Left cardiac atrium (tissue), 4 donors: ENCODE measurements at regions not wholly inside any gene's neighbourhood (a gene's known extent, or its start where the extent isn't known, plus 50 kb on each side); places are given as distances from the start of the nearest gene placed in this dataset.
"Not testable (repeated sequence)": the region's sequence is repeated elsewhere in the genome, so short reads cannot be mapped to it uniquely, and the experiment has no call there.

Experiments
- ATAC-seq, 2 donors: fragments of 200-7000 bp; cut with Tn5 transposase; one replicate each; pipeline ENCODE4 v1.9.1; 2020; ENCODE audit warnings: mild to moderate bottlenecking in 2 of 2, moderate library complexity in 2 of 2
- DNase-seq: peaks from one replicate; pipeline ENCODE4 v3.0.0-alpha.2; 2020
- intact Hi-C, 2 donors: fragments of 100-400 bp; cut with DNase I; formaldehyde crosslinking; loops; one replicate each; pipeline versions ENCODE4 v1.14.1 to v1.15.1; 2022 to 2023
- donor health status: DM: no; HTN: yes; CAD: no.
- donor health status: DM: no; HTN: yes; CAD: no; lungs with severe emphysema.
- donor health status: DM: yes; HTN: yes; CAD: no.
- donor health status: Dilated cardiomyopathy.

DNA sequence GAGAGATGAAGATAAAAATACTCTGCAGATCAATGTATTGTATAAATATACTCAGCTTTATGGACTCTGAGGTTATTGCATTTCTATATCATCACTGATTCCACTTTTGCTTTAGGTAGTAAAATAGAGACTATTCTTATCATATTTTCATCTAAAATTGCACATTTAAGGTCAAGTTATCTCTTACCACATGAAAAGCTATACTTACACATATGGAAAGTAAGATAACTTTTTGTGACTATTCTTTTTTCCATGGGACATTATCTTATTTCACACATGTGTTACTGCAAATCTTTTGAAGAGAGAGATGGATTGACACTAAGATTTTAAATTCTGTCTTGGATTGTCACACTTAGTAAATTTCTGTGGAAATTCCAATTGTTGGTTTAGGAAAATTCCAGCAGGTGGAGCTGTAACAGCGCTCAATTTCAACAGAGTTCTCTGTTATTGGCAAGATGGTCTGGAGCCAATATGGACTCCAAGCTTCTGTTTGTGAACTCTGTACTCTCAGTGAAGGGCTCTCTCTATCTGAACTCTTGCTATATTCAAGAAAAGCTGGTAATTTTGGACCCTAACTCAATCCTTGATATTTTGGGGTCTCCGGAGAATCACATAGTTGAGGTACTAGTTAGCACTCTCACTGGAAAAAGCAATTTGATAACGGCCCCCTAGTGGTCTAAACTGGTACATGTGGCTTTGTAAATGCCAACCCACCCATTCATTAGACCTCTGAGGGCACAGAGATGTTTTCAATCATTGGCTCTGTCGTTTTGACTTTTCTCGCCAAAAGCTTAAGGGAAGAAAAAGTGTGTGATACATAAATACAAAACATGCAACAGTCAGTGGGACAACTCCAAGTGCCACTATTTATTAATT lies 429.7 kb downstream of the ETS1 start:
- ATAC-seq (peak; percentile 83 to 88), DNase-seq (peak; percentile 29)
- intact Hi-C loops, result loop anchor here (5.0 kb wide), 2 partner anchors 125 to 475 kb away; no protein-coding TSS in a partner anchor

DNA sequence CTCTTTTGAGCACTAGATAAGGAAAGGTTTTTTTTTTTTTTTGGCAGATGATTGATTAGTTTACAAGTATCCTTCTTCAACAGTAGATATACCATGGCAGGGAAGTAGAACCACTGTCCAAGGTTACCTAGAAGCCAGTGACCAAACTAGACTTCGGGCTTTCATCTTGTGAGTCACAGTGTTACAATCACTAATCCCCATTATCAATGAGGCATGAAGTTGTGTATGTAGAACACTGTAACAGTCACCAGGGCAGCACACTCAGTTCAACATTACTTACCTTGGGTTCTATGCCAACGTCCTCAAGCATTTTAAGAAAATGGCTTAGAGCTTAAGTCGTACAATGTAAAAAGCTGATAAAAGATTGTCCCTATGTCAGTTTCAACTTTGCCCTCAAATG lies 430.9 kb downstream of the ETS1 start:
- DNase-seq (no peak), ATAC-seq (no peak)
- intact Hi-C loops, result loop anchor here (5.0 kb wide), 2 partner anchors 124 to 476 kb away; no protein-coding TSS in a partner anchor

DNA sequence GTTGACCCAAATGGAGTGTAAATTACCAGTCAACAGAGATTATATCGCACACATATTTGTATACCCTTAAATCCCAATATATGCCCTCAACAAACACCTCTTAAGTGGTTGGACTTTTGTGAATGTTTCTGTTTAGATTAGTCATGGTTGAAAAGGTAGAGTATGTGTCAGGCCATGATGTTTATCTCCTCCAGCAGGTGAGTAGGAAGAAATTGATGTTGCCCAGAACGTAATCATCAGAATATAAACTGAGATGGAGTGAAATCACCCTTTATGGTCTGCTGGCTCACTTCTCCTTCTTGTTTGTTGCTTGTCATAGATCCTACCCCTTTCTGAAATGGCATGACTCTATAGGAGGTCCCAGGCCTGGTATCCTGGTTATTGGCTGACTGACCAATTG lies 431.8 kb downstream of the ETS1 start:
- no peak for ATAC-seq
- intact Hi-C loops, result loop anchor here (5.0 kb wide), 2 partner anchors 123 to 477 kb away; no protein-coding TSS in a partner anchor

DNA sequence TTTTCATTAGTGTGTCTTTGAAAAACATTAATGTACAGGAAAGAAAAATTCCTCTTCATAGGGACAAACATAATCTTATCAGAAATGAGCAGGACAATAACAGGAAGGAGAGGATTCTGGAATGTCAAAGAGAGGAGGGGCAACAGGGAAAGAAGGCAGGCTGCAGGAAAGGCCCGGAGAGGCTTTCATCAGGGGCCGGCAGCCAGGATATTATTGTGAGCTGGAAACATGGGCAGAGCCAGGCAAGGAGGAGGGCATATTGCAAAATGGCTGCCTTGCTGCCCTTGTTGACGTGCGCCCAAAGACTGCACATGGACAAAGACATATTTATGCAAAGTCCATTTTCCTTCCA lies 433.7 kb downstream of the ETS1 start:
- peak; percentile 22 for DNase-seq
- peak in 1 of 2 donors; percentile 39 for ATAC-seq
- intact Hi-C loops, result no loop called here

More for the DNA sequence above, 431.8 kb downstream of the ETS1 start:
- no peak for DNase-seq

DNA sequence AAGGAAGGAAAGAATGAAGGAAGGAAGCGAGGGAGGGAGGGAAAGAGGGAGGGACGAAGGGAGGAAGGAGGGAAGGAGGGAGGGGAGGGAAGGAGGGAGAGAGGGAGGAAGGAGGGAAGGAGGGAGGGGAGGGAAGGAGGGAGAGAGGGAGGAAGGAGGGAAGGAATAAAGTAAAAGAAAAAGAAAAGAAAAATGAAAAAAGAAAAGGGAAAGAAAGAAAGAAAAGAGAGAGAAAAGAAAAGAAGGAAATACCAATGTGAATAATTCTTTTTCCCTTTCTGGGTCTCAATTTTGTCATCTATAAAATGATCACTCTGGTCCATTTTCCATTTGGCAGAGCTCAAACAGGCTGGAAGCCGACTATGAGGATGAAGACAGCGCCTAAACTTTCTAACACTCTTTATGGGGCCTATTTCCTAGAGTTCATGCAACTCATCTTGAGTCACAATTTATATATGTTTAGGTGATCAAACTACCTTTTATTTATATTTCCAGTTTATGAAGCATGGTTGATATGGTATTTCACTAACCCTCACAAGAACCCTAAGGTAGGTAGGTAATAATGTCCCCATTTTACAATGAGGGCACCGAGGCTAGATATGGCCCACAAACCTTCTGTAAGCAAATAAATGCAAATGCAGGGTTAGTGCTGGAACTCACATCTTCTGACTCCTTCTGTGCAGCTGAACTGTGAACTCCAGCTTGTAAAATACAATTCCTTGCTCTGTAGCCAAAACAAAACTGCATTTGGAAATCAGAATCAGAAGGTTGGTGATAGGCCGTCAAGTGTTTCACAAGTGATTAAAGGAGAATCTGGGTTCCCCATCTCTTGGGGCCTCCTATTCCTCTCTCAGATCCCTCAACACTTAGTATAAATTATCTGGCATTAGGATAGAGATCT lies 434.3 kb downstream of the ETS1 start:
- DNase-seq (no peak), ATAC-seq (no peak)
- intact Hi-C loops, result no loop called here

GRCh38 chr11:128151780-128152179 lies 435.6 kb downstream of the ETS1 start:
- ATAC-seq (no peak), DNase-seq (no peak)
- intact Hi-C loops, result no loop called here

- no peak for DNase-seq
- intact Hi-C loops, result no loop called here
- no peak for ATAC-seq
These were observed 436.0 kb downstream of the ETS1 start for GRCh38 chr11:128151338-128151737.

GRCh38 chr11:128148208-128148607 lies 439.1 kb downstream of the ETS1 start:
- intact Hi-C loops, result no loop called here
- DNase-seq (no peak), ATAC-seq (no peak)

GRCh38 chr11:128146926-128147605 lies 440.3 kb downstream of the ETS1 start:
- intact Hi-C loops, result no loop called here
- ATAC-seq (no peak), DNase-seq (no peak)

- ATAC-seq, DNase-seq, intact Hi-C loops: not testable (repeated sequence)
These were observed 447.1 kb downstream of the ETS1 start for GRCh38 chr11:128140293-128140692.

DNA sequence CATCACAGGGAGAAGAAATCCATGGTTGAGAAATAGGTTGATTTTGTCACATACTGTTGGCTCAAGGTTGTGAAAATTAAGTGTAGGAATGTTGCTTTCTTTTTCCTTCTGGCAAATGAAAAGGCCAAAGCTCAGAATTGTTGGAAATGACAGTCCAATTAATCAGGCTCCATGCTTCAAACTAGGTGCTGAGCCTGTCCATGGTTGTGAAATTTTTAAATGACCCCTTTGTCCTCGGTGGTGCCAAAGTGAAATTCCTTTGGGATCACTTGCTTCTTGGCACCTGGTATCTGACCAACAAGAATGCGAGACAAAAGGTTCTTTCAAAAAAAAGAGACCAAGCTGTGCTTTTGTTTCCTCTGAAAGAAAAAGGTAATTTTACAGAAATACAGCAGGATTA lies 451.9 kb downstream of the ETS1 start:
- no peak for ATAC-seq
- no peak for DNase-seq
- intact Hi-C loops, result no loop called here

- ATAC-seq, result peak; percentile 88 to 92
- DNase-seq, result peak; percentile 24
- intact Hi-C loops, result no loop called here
These were observed 453.9 kb downstream of the ETS1 start for GRCh38 chr11:128133501-128133900.

DNA sequence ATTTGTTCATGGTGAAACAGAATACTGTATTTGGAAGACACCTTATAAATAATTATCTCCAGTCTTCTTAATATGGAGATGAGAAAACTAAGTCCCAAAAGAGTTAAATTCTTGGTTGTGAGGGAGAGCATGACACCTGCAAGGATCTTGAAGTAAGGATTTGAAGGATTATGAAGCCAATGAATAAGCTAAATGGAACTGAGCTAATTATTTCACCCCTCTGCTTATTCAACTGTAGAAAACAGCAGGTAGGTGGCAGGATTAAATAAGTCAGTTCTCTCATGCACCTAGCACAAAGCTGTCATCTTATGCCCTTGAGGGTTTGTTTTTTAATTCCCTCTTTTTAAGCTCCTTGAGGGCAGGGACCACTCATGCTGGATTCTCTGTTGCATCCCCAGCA lies 457.3 kb downstream of the ETS1 start:
- DNase-seq (no peak), ATAC-seq (no peak)
- intact Hi-C loops, result no loop called here

DNA sequence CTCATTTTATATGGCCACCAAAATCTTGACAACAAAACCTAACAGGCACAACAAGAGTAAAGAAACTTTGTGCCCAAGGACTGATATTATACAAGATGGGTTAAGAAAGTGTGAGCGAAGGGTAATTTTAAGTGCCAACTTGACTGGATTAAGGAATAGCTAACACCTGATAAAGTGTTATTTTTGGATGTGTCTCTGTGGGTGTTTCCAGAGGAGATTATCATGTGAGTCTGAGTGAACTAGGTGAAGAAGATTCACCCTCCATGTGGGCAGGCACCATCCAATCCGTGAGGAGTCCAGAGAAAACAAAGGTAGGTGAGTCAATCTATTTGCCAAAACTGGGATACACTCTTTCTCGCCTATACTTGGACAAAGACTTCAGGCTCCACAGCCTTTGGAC lies 461.6 kb downstream of the ETS1 start:
- no peak for DNase-seq
- intact Hi-C loops, result no loop called here
- peak; percentile 57 to 76 for ATAC-seq

- ATAC-seq (peak; percentile 38 to 61), DNase-seq (no peak)
- intact Hi-C loops, result no loop called here
These were observed 470.5 kb downstream of the ETS1 start for GRCh38 chr11:128116885-128117284.

GRCh38 chr11:128116447-128116846 lies 470.9 kb downstream of the ETS1 start:
- peak; percentile 27 to 34 for ATAC-seq
- no peak for DNase-seq
- intact Hi-C loops, result no loop called here

GRCh38 chr11:128105950-128106349 lies 481.4 kb downstream of the ETS1 start:
- no peak for ATAC-seq
- DNase-seq, result no peak
- intact Hi-C loops, result no loop called here

DNA sequence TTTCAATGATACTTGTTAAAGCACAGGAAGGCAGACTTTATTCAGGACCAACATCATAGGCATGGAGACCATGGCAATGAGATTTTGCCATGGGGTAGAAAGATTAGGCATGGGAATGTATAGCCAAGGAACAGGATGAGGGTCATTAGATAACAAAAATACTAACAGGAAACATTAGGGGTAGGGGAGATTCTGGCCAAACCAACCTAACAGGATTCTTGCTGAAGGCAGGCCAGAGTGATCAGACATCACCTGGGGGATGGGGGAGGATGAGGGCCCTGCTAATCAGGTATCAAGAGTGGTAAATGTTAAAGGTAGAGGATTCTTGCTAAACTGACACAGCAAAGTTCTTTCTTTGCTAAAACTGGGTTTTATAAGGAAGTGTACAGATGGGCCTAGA lies 481.8 kb downstream of the ETS1 start:
- intact Hi-C loops, result no loop called here
- DNase-seq, result no peak
- no peak for ATAC-seq

DNA sequence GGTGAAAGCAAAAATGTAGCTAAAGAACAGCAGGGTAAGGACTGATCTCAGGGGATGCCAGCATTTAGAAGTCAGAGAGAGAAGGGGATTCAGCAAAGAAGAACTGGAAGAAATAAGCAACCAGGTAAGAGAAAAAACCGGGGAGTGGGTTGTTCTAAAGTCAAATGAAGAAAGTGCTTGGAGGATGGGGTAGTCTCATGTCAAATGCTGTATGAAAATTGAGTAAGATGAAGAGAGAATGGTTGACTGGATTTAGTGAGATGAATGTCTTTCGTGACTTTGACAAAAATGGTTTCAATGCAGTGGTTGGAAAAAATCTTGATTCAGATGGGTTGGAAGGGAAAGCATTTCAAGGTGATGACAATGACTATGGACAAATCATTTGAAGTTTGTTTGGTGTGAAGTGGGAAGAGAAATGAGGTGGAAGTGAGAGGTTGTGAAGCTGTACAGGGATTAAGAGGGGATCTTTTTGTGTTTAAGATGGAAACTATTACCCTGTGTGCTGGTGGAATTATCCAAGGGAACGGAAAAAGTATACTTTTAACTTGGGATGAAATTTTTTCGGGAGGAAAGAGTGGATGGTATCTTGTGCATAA lies 484.0 kb downstream of the ETS1 start:
- ATAC-seq (no peak), DNase-seq (no peak)
- intact Hi-C loops, result no loop called here
